ENCODE measurements at regions not wholly inside any gene's neighbourhood (a gene's known extent, or its start where the extent isn't known, plus 50 kb on each side); places are given as distances from the start of the nearest gene placed in this dataset.

GRCh38 chr5:126189231-126189630 lies 234.0 kb upstream of the GRAMD2B start:
- Mint-ChIP-seq H3K27ac (ENCODE audit: unreplicated experiment) (no peak overlapping the region), H3K36me3 (ENCODE audit: insufficient read depth, unreplicated experiment) (no peaks in the 10 kb centered on the region), H3K4me1 (ENCODE audit: low read depth, unreplicated experiment) (no peaks in the 10 kb centered on the region), H3K4me3 (ENCODE audit: low read depth, unreplicated experiment) (no peak overlapping the region), H3K9me3 (ENCODE audit: low read depth, unreplicated experiment) (no peaks in the 10 kb centered on the region), H3K27me3 (ENCODE audit: unreplicated experiment) (no peaks in the 10 kb centered on the region)
- CTCF ChIA-PET: no interaction called here
- no peak for DNase-seq
- intact Hi-C loops (cut with micrococcal nuclease; ENCODE audit: unreplicated experiment): no loop called here
- BruUV-seq (replicated peaks): no TSS peak
- no peak for TF ChIP-seq CTCF (IDR thresholded peaks at IDR 0.05; ENCODE audit: unreplicated experiment)

GRCh38 chr5:126189862-126190261 lies 233.3 kb upstream of the GRAMD2B start:
- H3K27me3 Mint-ChIP-seq (ENCODE audit: unreplicated experiment): no peaks in the 10 kb centered on the region
- no TSS peak for BruUV-seq (replicated peaks)
- no peaks in the 10 kb centered on the region for H3K9me3 Mint-ChIP-seq (ENCODE audit: low read depth, unreplicated experiment)
- no peaks in the 10 kb centered on the region for H3K4me1 Mint-ChIP-seq (ENCODE audit: low read depth, unreplicated experiment)
- TF ChIP-seq CTCF (IDR thresholded peaks at IDR 0.05; ENCODE audit: unreplicated experiment): no peak
- CTCF ChIA-PET: no interaction called here
- intact Hi-C loops (cut with micrococcal nuclease; ENCODE audit: unreplicated experiment): no loop called here
- DNase-seq: no peak
- H3K4me3 Mint-ChIP-seq (ENCODE audit: low read depth, unreplicated experiment): no peak overlapping the region
- no peak overlapping the region for H3K27ac Mint-ChIP-seq (ENCODE audit: unreplicated experiment)
- H3K36me3 Mint-ChIP-seq (ENCODE audit: insufficient read depth, unreplicated experiment): no peaks in the 10 kb centered on the region

- TF ChIP-seq CTCF (IDR thresholded peaks at IDR 0.05; ENCODE audit: unreplicated experiment): no peak
- Mint-ChIP-seq H3K4me1 (ENCODE audit: low read depth, unreplicated experiment) (no peaks in the 10 kb centered on the region), H3K4me3 (ENCODE audit: low read depth, unreplicated experiment) (no peak overlapping the region), H3K36me3 (ENCODE audit: insufficient read depth, unreplicated experiment) (no peaks in the 10 kb centered on the region), H3K27me3 (ENCODE audit: unreplicated experiment) (no peaks in the 10 kb centered on the region), H3K9me3 (ENCODE audit: low read depth, unreplicated experiment) (no peaks in the 10 kb centered on the region), H3K27ac (ENCODE audit: unreplicated experiment) (no peak overlapping the region)
- intact Hi-C loops (cut with micrococcal nuclease; ENCODE audit: unreplicated experiment): no loop called here
- no peak for DNase-seq
- CTCF ChIA-PET: interaction anchor here (1.0 kb wide), 1 partner anchor 10 kb away, joined by 3 read pairs; no protein-coding TSS in a partner anchor
- no TSS peak for BruUV-seq (replicated peaks)
Observed at GRCh38 chr5:126192226-126192625, 231.0 kb upstream of the GRAMD2B start.

GRCh38 chr5:126195410-126196100 lies 227.7 kb upstream of the GRAMD2B start:
- intact Hi-C loops (cut with micrococcal nuclease; ENCODE audit: unreplicated experiment): no loop called here
- CTCF ChIA-PET: no interaction called here
- no peak overlapping the region for H3K27ac Mint-ChIP-seq (ENCODE audit: unreplicated experiment)

More at GRCh38 chr5:126195410-126196100, 227.7 kb upstream of the GRAMD2B start:
- TF ChIP-seq CTCF (IDR thresholded peaks at IDR 0.05; ENCODE audit: unreplicated experiment): no peak
- Mint-ChIP-seq H3K27me3 (ENCODE audit: unreplicated experiment) (no peaks in the 10 kb centered on the region), H3K9me3 (ENCODE audit: low read depth, unreplicated experiment) (no peaks in the 10 kb centered on the region), H3K4me1 (ENCODE audit: low read depth, unreplicated experiment) (no peaks in the 10 kb centered on the region), H3K36me3 (ENCODE audit: insufficient read depth, unreplicated experiment) (no peaks in the 10 kb centered on the region), H3K4me3 (ENCODE audit: low read depth, unreplicated experiment) (no peak overlapping the region)
- no TSS peak for BruUV-seq (replicated peaks)
- DNase-seq: no peak
